Mucosa of rectum (tissue), 2 donors: ENCODE measurements at regions not wholly inside any gene's neighbourhood (a gene's known extent, or its start where the extent isn't known, plus 50 kb on each side); places are given as distances from the start of the nearest gene placed in this dataset.

Experiments
- H3K27ac ChIP-seq, 2 donors: one replicate each; pipeline ENCODE4 v1.7.0; 2013; ENCODE audit warnings: inconsistent platforms in 2 of 2, low read depth in 2 of 2, low read length in 2 of 2
- H3K27me3 ChIP-seq, 2 donors: one replicate each; pipeline ENCODE4 v1.7.0; 2013; ENCODE audit warnings: low read length in 2 of 2; ENCODE audit not compliant: control insufficient read depth in 2 of 2, insufficient read depth in 2 of 2
- H3K36me3 ChIP-seq, 2 donors: one replicate each; pipeline ENCODE4 v1.7.0; 2013; ENCODE audit warnings: low read length in 2 of 2; ENCODE audit not compliant: control insufficient read depth in 2 of 2, insufficient read depth in 2 of 2
- H3K4me1 ChIP-seq, 2 donors: one replicate each; pipeline ENCODE4 v1.7.0; 2013; ENCODE audit warnings: low read length in 2 of 2, mild to moderate bottlenecking in 1 of 2; ENCODE audit not compliant: control insufficient read depth in 2 of 2, insufficient read depth in 2 of 2
- H3K4me3 ChIP-seq, 2 donors: one replicate each; pipeline ENCODE4 v1.7.0; 2013; ENCODE audit warnings: low read length in 2 of 2
- H3K9ac ChIP-seq, 2 donors: one replicate each; pipeline ENCODE4 v1.7.0; 2013; ENCODE audit warnings: low read length in 2 of 2, low read depth in 1 of 2, mild to moderate bottlenecking in 1 of 2
- H3K9me3 ChIP-seq, 2 donors: one replicate each; pipeline ENCODE4 v1.7.0; 2013; ENCODE audit warnings: low read length in 2 of 2; ENCODE audit not compliant: control insufficient read depth in 2 of 2
- donor health status: healthy.
- donor health status: Normal muscosa, but diverticular disease.

DNA sequence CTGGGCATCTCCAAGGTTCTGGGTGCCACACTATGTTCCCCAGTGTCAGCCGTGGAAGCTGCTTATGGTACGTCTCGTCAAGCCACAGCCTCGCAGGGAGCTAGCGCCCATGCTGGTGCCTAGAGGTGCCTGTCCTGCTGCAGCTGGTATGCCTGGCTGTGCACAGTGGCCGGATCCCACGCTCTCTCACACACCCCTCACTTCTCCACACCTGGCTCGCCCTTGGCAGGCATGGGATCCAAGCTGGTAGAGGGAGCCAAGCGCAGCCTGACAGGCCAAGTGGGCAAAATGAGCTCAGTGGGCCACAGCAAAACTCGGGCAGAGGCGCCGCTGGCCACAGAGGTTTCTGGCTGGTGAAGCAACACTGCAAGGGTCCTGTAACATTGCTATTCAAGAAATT lies 156.1 kb upstream of the RBMS1 start:
- Histone ChIP-seq H3K27me3 (no peaks in the 10 kb centered on the region), H3K4me1 (no peaks in the 10 kb centered on the region), H3K36me3 (no peaks in the 10 kb centered on the region), H3K9ac (no peak overlapping the region), H3K9me3 (no peaks in the 10 kb centered on the region), H3K4me3 (no peak overlapping the region), H3K27ac (no peak overlapping the region)

- H3K9me3 ChIP-seq, result no peaks in the 10 kb centered on the region
- no peaks in the 10 kb centered on the region for H3K36me3 ChIP-seq
- H3K4me1 ChIP-seq, result no peaks in the 10 kb centered on the region
- no peak overlapping the region for H3K9ac ChIP-seq
- H3K27ac ChIP-seq, result no peak overlapping the region
- no peaks in the 10 kb centered on the region for H3K27me3 ChIP-seq
- H3K4me3 ChIP-seq, result no peak overlapping the region
These were observed 156.8 kb upstream of the RBMS1 start for GRCh38 chr2:160650196-160651118.

DNA sequence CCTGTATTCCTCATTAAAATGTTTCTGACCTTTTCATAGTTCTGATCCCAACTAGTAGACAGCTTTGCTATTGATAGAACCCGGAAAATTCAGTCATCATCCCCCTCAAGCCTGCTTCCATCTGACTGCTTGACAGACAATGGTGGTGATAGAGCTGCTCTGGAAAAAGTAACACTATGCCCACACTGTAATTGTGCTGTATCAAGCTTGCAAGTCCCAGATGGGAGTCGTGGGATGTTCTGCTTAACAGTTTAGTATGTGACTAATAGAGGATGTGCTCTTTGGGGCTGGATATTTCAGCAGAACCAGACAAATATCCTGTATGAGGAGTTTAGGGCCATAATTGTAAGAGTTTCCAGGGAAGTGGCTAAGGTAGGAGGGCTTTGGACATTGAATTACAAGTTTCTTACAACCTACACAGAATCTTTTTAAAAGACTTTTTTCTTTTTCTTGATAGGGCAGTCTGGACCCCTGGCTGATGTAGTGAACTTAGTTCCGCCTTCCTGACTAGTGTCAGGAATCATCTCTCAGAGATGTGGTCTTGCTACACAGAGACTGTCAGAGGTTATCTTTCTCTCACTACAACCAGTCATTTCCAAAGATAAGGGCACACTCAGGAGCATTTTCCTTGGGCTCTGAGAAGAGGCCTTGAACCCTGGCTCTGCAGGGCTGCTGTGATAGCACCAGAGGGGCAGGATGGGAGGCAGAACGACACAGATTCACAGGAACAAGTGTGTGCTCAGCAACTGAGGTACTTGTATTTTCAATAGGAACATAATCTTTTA lies 158.0 kb upstream of the RBMS1 start:
- H3K9ac ChIP-seq, result no peak overlapping the region
- H3K27ac ChIP-seq, result no peak overlapping the region

DNA sequence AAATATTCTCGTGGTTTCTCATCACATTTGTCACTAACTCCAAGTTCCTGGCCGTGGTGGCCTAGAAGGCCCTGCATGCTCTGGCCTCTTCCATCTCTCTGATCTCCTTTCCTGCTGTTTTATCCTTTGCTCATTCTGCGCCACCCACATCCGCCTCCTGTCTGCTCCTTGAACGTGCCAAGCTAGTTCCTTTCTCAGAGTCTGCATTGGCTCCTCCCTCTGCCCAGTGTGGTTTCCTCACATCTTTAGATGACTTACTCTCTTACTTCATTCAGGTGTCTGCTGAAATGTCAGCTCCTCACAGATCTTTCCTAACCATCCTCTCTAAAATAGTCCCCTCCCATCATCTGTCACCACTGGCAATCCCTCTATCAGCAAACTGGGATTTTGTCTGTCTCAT lies 158.6 kb upstream of the RBMS1 start:
- H3K27me3 ChIP-seq, result no peaks in the 10 kb centered on the region
- H3K27ac ChIP-seq, result no peak overlapping the region
- H3K9ac ChIP-seq, result no peak overlapping the region
- no peaks in the 10 kb centered on the region for H3K4me1 ChIP-seq
- no peaks in the 10 kb centered on the region for H3K9me3 ChIP-seq
- H3K4me3 ChIP-seq, result no peak overlapping the region
- no peaks in the 10 kb centered on the region for H3K36me3 ChIP-seq

More for the DNA sequence above, 158.0 kb upstream of the RBMS1 start:
- no peaks in the 10 kb centered on the region for H3K27me3 ChIP-seq
- H3K4me3 ChIP-seq, result no peak overlapping the region
- H3K36me3 ChIP-seq, result no peaks in the 10 kb centered on the region
- no peaks in the 10 kb centered on the region for H3K9me3 ChIP-seq
- H3K4me1 ChIP-seq, result no peaks in the 10 kb centered on the region

DNA sequence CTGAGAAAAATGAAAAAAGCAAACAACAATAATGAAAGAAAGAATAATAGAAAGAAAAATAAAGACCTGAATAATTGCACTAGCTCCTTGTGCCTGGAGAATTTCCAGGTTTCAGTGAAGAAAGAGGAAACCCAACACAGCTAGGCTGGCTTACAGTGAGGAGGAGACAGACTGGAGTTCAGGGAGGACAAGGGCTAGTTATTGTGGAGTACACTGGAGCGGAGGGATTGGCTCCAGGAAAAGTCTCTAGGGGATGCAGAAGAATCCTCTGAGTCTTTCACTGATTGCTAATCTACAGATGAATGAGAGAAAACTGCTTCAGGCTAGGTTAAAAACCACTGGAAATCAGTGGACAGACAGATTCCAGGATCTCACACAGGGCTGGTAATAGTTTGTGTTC lies 163.6 kb upstream of the RBMS1 start:
- Histone ChIP-seq H3K9ac (no peak overlapping the region), H3K36me3 (no peaks in the 10 kb centered on the region), H3K4me1 (no peaks in the 10 kb centered on the region), H3K27ac (no peak overlapping the region), H3K27me3 (no peaks in the 10 kb centered on the region), H3K9me3 (no peaks in the 10 kb centered on the region), H3K4me3 (no peak overlapping the region)

DNA sequence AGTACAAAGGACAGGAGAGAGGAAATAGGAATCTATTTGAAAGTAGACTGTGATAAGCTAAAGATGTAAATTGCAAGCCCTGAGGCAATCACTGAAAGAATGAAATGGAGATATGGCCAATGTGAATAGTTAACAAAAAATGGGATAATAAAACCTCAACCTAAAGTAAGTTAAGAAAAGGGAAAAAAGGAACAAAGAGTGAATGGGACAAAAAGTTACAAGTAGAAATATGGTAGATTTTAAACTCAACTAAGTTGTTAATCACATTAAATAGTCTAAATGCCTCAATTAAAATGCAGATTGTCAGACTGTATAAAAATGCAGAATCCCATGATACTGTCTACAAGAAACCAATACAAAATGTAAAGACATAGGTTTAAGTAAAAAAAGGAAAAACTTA lies 165.2 kb upstream of the RBMS1 start:
- no peaks in the 10 kb centered on the region for H3K9me3 ChIP-seq
- H3K27ac ChIP-seq, result no peak overlapping the region
- no peaks in the 10 kb centered on the region for H3K36me3 ChIP-seq
- H3K4me1 ChIP-seq, result no peaks in the 10 kb centered on the region
- H3K9ac ChIP-seq, result no peak overlapping the region
- H3K27me3 ChIP-seq, result no peaks in the 10 kb centered on the region
- no peak overlapping the region for H3K4me3 ChIP-seq

DNA sequence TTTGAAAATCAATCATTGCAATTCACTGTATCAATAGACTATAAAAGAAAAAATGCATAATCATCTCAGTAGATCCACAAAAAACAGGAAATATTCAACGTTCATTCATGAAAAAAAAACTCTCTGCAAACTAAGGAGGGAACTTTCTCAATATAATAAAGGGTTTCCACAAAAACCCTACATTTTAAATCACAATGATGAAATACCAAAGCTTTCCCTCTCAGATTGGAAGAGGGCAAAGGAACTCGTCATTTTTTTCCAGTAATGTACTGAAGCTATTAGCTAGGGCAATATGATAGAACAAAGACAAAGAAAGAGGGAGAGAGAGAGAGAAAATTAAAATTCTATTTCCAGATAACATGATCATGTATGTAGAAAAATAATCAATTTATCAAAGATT lies 167.1 kb upstream of the RBMS1 start:
- H3K9me3 ChIP-seq, result no peaks in the 10 kb centered on the region
- H3K27me3 ChIP-seq, result no peaks in the 10 kb centered on the region
- H3K4me3 ChIP-seq, result no peak overlapping the region
- H3K4me1 ChIP-seq, result no peaks in the 10 kb centered on the region
- no peaks in the 10 kb centered on the region for H3K36me3 ChIP-seq
- H3K27ac ChIP-seq, result no peak overlapping the region
- H3K9ac ChIP-seq, result no peak overlapping the region

GRCh38 chr2:160664603-160665140 lies 171.1 kb upstream of the RBMS1 start:
- no peak overlapping the region for H3K4me3 ChIP-seq

DNA sequence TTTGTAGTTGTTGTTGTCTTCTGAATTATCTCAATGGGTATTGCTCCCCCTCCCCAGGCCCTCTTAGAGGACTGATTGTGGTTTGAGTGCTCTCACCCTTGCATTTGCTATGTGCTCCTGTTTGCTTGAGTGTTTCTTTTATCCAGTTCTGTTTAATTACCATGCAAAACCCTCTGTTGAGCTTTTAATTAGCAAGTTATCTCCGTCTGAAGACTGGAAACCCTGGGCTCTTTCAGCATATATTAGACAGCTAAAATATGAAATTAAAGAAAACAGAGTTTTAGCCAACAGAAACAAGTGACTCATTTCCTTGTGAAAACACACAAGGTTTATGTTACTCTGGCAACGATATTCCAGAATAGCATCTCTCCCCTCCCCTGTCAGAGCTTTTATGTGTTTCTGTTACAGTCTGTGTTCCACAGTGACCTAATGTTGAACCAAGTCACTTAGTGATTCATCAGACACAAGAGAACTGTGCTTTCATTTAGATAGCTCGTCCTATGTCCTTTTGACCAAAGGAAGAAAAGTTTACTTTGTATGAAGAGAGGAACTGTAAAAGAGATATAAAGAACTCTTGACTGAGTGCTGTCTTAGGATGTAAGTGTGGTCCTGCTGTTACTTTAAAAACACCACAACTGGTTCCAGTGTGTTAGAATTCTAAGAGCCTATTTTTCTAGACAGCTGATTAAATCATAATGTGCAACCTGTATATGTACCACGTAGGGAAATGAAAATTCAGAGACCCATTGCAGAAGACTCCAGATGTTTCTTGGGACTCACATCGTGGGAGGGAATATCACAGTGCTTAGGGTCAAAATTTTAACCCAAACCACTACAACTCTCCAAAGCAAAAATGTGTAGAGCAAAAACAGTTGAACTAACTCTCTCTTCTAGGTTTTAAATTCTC lies 172.8 kb upstream of the RBMS1 start:
- Histone ChIP-seq H3K27me3 (no peaks in the 10 kb centered on the region), H3K9ac (peak overlapping the region in 1 of 2 donors; percentile 7), H3K4me3 (peak overlapping the region in 1 of 2 donors; percentile 36), H3K27ac (peak overlapping the region; percentile 62 to 72), H3K9me3 (no peaks in the 10 kb centered on the region), H3K36me3 (no peaks in the 10 kb centered on the region), H3K4me1 (peaks cover 0 to 5% of the 10 kb centered on the region in 2 donors)

More at GRCh38 chr2:160664603-160665140, 171.1 kb upstream of the RBMS1 start:
- Histone ChIP-seq H3K9ac (no peak overlapping the region), H3K27me3 (no peaks in the 10 kb centered on the region), H3K36me3 (no peaks in the 10 kb centered on the region), H3K27ac (no peak overlapping the region), H3K4me1 (peaks cover 0 to 5% of the 10 kb centered on the region in 2 donors), H3K9me3 (no peaks in the 10 kb centered on the region)
